ENCODE measurements at regions not wholly inside any gene's neighbourhood (a gene's known extent, or its start where the extent isn't known, plus 50 kb on each side); places are given as distances from the start of the nearest gene placed in this dataset.

GRCh38 chr11:134719397-134719796 lies 307.4 kb upstream of the B3GAT1 start:
- ChIA-PET CTCF (no interaction called here), POLR2A (no interaction called here)
- no peak for TF ChIP-seq CTCF (IDR thresholded peaks at IDR 0.05; ENCODE audit: control extremely low read depth, extremely low read depth, low read depth, missing control alignments)
- no peak for DNase-seq (ENCODE audit: extremely low spot score)

- POLR2A ChIA-PET = no interaction called here
- TF ChIP-seq CTCF (IDR thresholded peaks at IDR 0.05; ENCODE audit: control extremely low read depth, extremely low read depth, low read depth, missing control alignments) = no peak
- CTCF ChIA-PET = no interaction called here
- no peak for DNase-seq (ENCODE audit: extremely low spot score)
Observed at GRCh38 chr11:134716582-134716981, 304.5 kb upstream of the B3GAT1 start.

GRCh38 chr11:134714021-134714656 lies 302.1 kb upstream of the B3GAT1 start:
- no peak for DNase-seq (ENCODE audit: extremely low spot score)
- ChIA-PET CTCF (no interaction called here), POLR2A (no interaction called here)
- TF ChIP-seq CTCF (IDR thresholded peaks at IDR 0.05; ENCODE audit: control extremely low read depth, extremely low read depth, low read depth, missing control alignments) = no peak

GRCh38 chr11:134712228-134713145 lies 300.4 kb upstream of the B3GAT1 start:
- ChIA-PET CTCF (interaction anchor here (0.8 kb wide), 1 partner anchor 14 kb away, joined by 3 read pairs; no protein-coding TSS in a partner anchor), POLR2A (no interaction called here)
- TF ChIP-seq CTCF (IDR thresholded peaks at IDR 0.05; ENCODE audit: control extremely low read depth, extremely low read depth, low read depth, missing control alignments) = no peak
- no peak for DNase-seq (ENCODE audit: extremely low spot score)

- CTCF ChIA-PET = interaction anchor here (0.8 kb wide), 1 partner anchor 15 kb away, joined by 3 read pairs; no protein-coding TSS in a partner anchor
- no peak for TF ChIP-seq CTCF (IDR thresholded peaks at IDR 0.05; ENCODE audit: control extremely low read depth, extremely low read depth, low read depth, missing control alignments)
- DNase-seq (ENCODE audit: extremely low spot score) = no peak
- POLR2A ChIA-PET = no interaction called here
Observed at GRCh38 chr11:134711588-134711987, 299.5 kb upstream of the B3GAT1 start.

GRCh38 chr11:134710861-134711407 lies 298.9 kb upstream of the B3GAT1 start:
- ChIA-PET POLR2A (no interaction called here), CTCF (interaction anchor here (0.8 to 1.4 kb wide), 2 partner anchors 14 to 23 kb away, joined by 3 to 5 read pairs; no protein-coding TSS in a partner anchor)
- no peak for DNase-seq (ENCODE audit: extremely low spot score)
- TF ChIP-seq CTCF (IDR thresholded peaks at IDR 0.05; ENCODE audit: control extremely low read depth, extremely low read depth, low read depth, missing control alignments) = no peak

Measured in GM10248 (cell line).